NB4 (cell line): ENCODE measurements at regions not wholly inside any gene's neighbourhood (a gene's known extent, or its start where the extent isn't known, plus 50 kb on each side); places are given as distances from the start of the nearest gene placed in this dataset.

Experiments
- CTCF ChIP-seq: IDR thresholded peaks from one replicate; pipeline ENCODE4 v1.5.1; 2012; ENCODE audit warnings: low read depth, low read length
- MAX ChIP-seq: IDR thresholded peaks from 2 replicates; pipeline ENCODE4 v1.6.1; 2011; ENCODE audit warnings: low read depth, low read length
- POLR2A ChIP-seq: IDR thresholded peaks from 2 replicates; pipeline ENCODE4 v1.6.1; 2011; ENCODE audit warnings: mild to moderate bottlenecking; ENCODE audit not compliant: insufficient read length; ENCODE audit errors: extremely low read depth

GRCh38 chr2:147554521-147555107 lies 290.2 kb upstream of the ACVR2A start:
- TF ChIP-seq CTCF (no peak), POLR2A (no peak), MAX (no peak)
